HG02938 (cell line): ENCODE measurements at regions not wholly inside any gene's neighbourhood (a gene's known extent, or its start where the extent isn't known, plus 50 kb on each side); places are given as distances from the start of the nearest gene placed in this dataset.

Experiments
- ATAC-seq: cut with Tn5 transposase; IDR thresholded peaks from one replicate; pipeline ENCODE4 v1.9.1; 2021; ENCODE audit warnings: mild to moderate bottlenecking, moderate library complexity; ENCODE audit not compliant: unreplicated experiment

- ATAC-seq: peak; percentile 81
Observed at GRCh38 chr3:132236701-132237651, 80.2 kb upstream of the ACP3 start.

- no peak for ATAC-seq
Observed at GRCh38 chr3:132237652-132238032, 79.6 kb upstream of the ACP3 start.

- ATAC-seq: no peak
Observed at GRCh38 chr3:132239587-132239986, 77.6 kb upstream of the ACP3 start.

GRCh38 chr3:132241776-132242514 lies 75.3 kb upstream of the ACP3 start:
- ATAC-seq: no peak

GRCh38 chr3:132242790-132243189 lies 74.4 kb upstream of the ACP3 start:
- no peak for ATAC-seq

GRCh38 chr3:132245552-132246142 lies 71.6 kb upstream of the ACP3 start:
- ATAC-seq: no peak

GRCh38 chr3:132246212-132246611 lies 71.0 kb upstream of the ACP3 start:
- no peak for ATAC-seq

- no peak for ATAC-seq
Observed at GRCh38 chr3:132247211-132247610, 70.0 kb upstream of the ACP3 start.

- no peak for ATAC-seq
Observed at GRCh38 chr3:132248490-132248889, 68.7 kb upstream of the ACP3 start.

- peak; percentile 62 for ATAC-seq
Observed at GRCh38 chr3:132253262-132253878, 63.8 kb upstream of the ACP3 start.

- no peak for ATAC-seq
Observed at GRCh38 chr3:132254076-132254755, 63.0 kb upstream of the ACP3 start.

GRCh38 chr3:132255041-132255745 lies 62.0 kb upstream of the ACP3 start:
- ATAC-seq: no peak

GRCh38 chr3:132256989-132257388 lies 60.2 kb upstream of the ACP3 start:
- ATAC-seq: no peak

GRCh38 chr3:132261506-132261905 lies 55.7 kb upstream of the ACP3 start:
- ATAC-seq: no peak

GRCh38 chr3:132262305-132262704 lies 54.9 kb upstream of the ACP3 start:
- ATAC-seq: no peak

- ATAC-seq: no peak
Observed at GRCh38 chr3:132262956-132263355, 54.3 kb upstream of the ACP3 start.

GRCh38 chr3:132265028-132265427 lies 52.2 kb upstream of the ACP3 start:
- ATAC-seq: no peak

GRCh38 chr3:132265488-132265887 lies 51.7 kb upstream of the ACP3 start:
- ATAC-seq: no peak

GRCh38 chr3:132267391-132267993 lies 49.7 kb upstream of the ACP3 start:
- ATAC-seq: no peak
